ENCODE measurements at regions not wholly inside any gene's neighbourhood (a gene's known extent, or its start where the extent isn't known, plus 50 kb on each side); places are given as distances from the start of the nearest gene placed in this dataset.

GRCh38 chr20:50397058-50397457, 113.1 kb upstream of the PTPN1 start:
- TF ChIP-seq YY1 (IDR thresholded peaks at IDR 0.05; ENCODE audit: insufficient read depth, insufficient read length) (no peak), ZNF274 (IDR thresholded peaks at IDR 0.05; ENCODE audit: low read depth, low read length) (no peak), SUZ12 (IDR thresholded peaks at IDR 0.05; ENCODE audit: extremely low read depth, insufficient read depth, insufficient read length) (no peak)

Measured in NT2/D1 (cell line).